IPS DF 4.7 (cell line): ENCODE measurements at regions not wholly inside any gene's neighbourhood (a gene's known extent, or its start where the extent isn't known, plus 50 kb on each side); places are given as distances from the start of the nearest gene placed in this dataset.
"Not testable (repeated sequence)": the region's sequence is repeated elsewhere in the genome, so short reads cannot be mapped to it uniquely, and the experiment has no call there.

Experiments
- DNase-seq: peaks from one replicate; pipeline ENCODE4 v3.0.0-alpha.2; 2013; ENCODE audit warnings: low spot score; ENCODE audit errors: extremely low read depth

DNA sequence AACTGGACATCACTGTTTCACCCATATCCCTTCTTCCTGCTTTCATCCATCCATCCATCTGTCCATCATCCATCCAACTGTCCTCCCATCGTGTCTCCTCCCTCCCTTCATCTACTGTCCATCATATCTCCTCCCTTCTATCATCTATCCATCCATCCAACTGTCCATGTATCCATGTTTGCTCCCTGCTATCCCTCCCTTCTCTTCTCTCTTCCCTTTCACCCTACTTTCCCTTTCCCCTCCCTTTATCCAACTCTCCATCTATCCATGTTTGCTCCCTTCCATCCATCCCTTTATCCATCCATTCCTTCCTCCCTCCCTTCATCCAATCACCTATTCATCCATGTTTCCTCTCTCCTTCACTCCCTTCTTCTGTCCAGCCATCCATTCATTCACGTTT is 92.6 kb upstream of the CTBP2 start:
- DNase-seq, result no peak

DNA sequence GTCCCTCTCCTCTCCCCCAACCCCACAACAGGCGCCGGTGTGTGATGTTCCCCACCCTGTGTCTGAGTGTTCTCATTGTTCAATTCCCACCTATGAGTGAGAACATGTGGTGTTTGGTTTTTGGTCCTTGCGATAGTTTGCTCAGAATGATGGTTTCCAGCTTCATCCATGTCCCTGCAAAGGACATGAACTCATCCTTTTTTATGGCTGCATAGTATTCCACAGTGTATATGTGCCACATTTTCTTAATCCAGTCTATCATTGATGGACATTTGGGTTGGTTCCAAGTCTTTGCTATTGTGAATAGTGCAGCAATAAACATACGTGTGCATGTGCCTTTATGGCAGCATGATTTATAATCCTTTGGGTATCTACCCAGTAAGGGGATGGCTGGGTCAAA is 90.5 kb upstream of the CTBP2 start:
- not testable (repeated sequence) for DNase-seq

DNA sequence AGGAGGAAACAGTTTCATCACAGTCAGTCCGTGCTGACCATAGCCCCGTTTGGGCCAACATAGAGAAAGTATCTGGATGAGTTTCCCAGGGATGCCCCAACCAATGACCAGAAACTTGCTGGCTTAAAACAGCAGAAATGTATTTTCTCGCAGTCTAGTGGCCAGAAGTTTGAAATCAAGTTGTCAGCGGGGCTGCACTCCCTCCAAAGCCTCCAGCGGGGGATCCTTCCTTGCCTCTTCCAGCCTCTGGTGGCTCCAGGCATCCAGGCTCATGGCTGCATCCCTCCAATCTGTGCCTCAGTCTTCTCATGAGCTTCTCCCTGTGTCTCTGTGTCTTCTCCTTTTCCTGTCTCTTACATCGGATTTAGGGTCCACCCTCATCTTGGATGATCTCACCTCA is 89.6 kb upstream of the CTBP2 start:
- DNase-seq, result no peak

DNA sequence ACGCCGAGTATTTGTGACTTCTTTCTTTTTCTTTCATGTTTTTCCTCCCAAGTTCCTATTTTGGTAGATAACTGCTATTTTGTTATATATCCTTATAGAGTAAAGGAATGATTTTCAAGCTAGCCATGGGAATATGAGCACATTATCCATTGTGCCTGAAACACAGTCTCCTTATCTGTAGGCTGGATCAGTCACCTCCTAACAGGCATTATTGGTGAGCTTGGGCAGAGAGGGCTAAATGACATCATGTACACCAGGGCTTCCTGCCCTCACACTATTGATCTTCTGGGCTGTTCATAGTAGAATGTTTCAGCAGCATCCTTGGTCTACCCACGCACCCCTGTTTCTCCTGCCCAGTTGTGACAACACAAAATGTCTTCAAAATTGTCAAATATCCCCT is 88.1 kb upstream of the CTBP2 start:
- DNase-seq, result no peak

DNA sequence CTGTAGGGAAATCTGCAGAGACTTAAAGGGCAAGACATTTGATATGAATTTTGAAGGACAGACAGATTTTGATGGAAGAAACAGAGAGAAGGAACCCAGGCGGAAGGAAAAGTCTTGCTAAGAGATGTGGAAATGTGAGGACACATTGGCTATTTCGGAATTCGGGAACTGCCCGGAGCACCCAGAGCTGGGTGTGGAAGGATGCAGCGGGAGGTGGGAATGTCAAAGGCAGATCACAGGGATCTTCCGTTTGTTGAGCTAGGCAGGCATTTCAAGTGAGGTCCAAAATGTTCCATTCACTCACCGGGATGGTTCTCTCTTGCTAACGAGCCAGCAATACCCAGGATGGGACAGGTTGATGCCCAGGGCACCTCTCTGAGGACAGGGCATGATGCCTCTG is 87.2 kb upstream of the CTBP2 start:
- no peak for DNase-seq

DNA sequence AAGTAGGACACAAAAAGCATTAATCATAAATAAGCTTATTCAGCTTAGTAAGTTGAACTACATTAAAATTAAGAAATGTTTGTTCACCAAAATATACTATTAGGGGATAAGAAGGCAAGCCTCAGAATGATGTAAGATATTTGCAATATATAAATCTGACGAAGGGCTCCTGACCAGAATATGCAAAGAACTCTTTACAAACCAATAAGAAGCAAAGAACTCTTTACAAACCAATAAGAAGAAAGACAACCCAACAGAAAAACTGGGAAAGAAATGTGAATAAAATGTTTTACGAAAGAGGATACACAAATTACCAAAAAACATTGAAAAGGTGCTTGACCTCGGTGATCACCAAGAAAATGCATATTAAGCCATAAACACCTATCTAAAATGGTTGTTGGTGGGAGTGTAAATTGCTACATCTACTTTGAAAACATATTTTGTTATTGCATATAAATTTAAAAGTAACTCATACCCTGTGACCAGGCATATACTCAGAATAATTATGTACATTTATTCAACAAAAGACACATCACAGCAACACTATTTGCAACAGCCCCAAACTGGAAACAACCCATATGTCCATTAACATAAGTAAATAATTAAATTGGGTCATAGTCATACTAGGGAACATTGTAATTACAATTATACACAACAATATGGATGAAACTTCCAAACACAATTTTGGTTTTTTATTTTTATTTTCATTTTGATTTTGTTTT is 83.3 kb upstream of the CTBP2 start:
- no peak for DNase-seq

DNA sequence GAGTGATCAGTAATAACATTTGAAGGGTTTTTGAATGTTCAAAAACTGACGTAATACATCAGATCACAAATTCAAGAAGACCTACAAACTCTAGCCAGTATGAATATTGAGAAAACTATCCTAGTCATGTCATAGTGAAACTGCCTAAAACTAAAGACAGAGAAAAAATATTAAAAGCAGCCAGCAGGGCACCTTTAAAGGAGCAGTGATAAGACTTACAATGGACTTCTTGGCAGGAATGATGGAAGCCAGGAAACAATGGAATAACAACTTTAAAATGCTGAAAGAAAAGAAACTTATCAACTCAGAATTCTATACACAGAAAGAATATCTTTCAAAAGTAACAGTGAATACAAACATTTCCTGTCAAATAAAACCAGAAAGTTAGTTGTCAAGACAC is 78.3 kb upstream of the CTBP2 start:
- DNase-seq, result no peak

DNA sequence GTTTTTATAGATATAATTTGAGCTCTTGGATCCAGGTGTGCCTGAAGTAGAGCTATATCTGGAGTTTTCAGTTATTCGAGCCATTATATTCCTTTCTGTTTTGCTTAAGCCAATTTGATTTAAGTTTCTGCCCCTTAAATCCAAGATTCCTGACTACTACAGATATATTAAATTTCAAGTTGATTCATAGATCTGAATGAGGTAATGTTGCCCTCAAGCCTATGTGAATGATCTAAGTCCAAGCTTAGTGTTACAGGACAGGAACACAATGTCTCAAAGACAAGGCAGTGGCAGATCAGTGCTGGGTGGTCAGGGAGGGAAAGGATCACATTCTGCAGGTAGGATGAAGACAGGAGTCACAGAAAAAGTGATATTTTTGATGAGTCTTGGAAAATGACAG is 75.7 kb upstream of the CTBP2 start:
- no peak for DNase-seq

DNA sequence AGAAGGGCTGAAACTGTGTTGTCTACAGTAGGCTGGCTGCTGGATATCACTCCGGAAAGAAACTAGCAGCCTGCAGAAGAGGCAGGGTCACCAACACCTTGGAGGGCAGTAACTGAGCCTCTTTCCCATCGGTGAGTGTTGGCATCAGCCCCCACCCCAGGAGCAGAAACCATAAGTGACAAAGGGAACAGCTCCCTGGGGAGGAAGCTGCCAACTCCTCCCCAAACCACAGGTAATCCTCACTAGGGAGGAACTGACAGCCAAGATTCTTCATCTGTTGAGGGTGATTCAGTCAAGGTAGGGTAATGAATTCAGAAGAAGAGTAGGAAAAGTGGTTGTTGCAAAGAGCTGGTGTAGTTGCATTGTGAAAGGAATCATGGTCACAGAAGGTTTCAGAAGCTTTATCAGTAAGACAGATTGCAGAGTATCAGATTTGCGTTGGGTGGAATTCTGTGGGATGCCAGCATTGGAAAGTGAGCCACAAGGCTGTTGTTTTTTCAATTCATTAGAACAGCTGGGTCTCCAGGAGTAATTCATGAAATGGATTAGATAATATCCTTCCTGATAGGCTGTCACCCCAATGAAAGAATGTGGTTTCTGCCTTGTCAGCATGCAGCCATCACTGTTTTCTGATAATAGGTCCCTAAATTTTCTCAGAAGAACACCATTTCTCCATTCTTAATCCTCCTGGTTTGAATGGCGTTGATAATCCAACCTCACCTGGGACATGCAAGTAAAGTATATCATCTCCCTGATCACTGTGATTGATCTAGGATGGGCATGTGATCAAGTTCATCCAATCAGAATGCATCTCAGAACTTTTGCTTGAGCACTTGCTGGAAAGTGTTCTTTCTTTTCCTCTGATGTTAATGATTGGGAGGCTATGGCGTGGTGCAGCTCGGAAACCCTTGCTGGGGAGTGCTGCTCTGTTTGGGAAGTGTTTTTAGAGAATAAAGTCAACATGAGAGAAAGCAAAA is 75.0 kb upstream of the CTBP2 start:
- DNase-seq, result no peak

DNA sequence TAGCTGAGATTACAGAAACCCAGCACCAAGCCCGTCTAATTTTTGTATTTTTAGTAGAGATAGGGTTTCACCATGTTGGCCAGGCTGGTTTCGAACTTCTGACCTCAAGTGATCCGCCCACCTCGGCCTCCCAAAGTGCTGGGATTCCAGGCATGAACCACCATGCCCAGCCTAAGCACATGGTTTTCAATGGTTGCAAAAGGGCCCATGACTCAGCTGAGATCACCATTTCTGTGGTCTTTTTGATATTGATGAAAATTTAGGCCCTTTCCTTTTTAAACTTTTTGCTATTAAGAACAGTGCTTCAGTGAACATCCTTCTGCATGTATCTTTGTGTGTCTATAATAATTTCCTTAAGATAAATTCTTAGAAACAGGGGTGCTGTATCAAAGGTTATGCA is 74.2 kb upstream of the CTBP2 start:
- not testable (repeated sequence) for DNase-seq

DNA sequence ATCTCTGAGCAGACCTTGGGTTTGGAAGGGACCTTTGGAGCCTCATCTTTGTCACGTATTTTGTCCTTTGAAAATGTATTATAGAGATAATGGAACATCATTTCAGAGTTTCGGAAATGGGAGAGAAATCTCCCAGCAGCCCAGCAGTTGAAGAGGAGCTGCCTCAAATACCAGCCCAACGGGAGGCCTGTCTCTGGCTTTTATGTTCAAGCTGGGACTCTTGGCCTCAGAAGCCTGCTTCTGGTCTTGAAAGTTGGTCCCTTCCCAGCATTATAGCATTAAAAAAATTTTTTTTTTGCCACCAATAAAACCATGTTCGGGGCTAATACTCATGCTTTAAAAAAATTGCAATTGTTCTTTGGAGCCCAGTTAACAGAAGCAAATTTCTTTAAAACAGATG is 73.4 kb upstream of the CTBP2 start:
- DNase-seq, result no peak

DNA sequence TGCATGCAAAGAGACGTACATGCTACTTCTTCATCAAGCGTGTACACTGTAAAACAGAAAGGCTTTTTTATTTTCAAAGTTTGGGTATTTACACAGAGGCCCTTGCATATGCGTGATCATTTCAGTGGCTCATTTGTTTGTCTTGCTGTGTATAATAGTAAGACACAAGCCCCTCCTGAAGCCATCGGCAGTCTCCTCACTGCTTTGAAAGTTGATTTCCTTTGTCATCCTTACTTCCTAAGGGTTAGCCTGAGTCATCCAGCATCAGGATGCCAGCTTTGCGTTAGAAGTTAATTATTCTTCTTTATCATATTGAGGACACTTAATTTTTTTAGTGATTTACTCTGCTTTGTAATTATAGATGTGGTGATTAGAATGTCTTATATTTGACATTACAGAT is 72.5 kb upstream of the CTBP2 start:
- DNase-seq, result no peak

DNA sequence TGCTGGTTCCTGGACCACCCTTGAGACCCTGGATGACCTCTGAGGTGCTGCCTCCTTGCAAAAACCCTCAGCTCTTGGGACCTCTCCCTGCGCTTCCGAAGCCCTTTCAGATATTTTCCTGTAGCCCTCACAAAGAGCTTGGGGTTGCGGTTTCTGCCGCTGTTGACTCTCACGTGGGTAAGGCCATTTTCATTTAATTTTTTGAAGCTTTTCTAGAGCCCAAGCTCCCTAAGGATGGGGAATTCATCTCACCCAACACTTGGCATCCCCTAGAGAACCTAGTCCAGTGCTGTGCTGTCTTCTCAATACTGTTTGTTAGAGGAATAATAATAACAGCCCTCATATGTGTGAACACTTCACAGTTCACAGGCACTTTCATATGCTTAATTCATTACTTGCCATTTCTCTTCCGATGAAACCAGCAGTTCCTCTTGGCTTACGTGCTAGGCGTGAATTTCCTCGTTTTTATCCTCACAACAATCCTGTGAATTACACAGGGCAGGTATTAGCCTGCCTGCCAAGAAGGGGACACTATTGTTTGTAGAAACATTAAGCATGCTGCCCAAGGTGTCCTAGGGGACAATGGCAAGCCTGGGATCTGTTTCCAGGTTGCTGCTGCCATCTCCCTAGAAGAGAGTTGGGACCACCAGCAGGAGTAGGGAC is 71.6 kb upstream of the CTBP2 start:
- DNase-seq, result no peak

DNA sequence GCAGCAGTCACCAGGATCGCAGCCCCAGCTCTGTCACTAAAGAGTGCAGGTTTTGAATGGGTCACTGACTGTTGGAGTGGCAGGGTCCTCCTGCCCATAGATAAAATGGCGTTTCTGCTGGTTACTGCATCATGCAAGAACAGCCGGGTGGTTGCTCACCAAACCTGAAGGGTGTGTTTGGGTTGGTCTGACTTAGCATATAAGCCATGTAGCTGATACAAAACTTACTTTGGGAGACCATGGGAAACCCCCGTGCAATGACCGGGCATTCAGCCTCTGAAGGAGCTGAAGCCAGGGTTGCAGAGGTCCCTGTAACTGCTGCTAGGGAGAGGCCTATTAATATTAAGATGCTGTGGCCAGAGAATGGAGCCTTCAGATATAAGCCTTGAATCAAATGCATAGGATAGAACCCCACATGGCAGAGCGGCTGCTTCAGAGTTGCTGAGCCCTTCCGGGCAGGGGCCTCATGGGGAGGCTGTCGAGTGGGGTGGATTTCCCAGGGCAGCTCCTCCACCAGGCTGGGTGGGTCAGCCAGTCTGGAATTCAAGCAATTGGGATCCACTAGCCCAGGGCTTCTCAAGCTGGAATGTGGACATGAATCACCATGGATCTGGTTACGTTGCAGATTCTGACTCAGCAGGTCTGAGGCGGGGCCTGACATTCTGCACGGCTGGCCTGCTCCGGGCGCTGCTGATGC is 70.9 kb upstream of the CTBP2 start:
- no peak for DNase-seq

DNA sequence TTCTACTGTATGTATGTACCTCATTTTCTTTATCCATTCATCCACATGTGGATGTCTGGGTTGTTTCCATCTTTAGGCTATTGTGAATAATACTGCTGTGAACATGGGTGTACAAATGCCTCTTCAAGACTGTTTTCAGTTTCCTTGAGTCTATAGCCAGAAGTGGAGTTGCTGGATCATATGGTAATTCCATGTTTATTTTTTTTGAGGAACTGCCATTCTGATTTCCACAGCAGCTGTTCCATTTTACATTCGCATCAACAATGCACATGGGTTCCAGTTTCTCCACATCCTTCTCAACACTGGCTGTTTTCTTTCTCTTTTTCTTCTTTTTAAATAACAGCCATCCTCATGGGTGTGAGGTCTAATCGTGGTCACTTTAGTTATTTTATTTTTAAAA is 69.9 kb upstream of the CTBP2 start:
- no peak for DNase-seq

DNA sequence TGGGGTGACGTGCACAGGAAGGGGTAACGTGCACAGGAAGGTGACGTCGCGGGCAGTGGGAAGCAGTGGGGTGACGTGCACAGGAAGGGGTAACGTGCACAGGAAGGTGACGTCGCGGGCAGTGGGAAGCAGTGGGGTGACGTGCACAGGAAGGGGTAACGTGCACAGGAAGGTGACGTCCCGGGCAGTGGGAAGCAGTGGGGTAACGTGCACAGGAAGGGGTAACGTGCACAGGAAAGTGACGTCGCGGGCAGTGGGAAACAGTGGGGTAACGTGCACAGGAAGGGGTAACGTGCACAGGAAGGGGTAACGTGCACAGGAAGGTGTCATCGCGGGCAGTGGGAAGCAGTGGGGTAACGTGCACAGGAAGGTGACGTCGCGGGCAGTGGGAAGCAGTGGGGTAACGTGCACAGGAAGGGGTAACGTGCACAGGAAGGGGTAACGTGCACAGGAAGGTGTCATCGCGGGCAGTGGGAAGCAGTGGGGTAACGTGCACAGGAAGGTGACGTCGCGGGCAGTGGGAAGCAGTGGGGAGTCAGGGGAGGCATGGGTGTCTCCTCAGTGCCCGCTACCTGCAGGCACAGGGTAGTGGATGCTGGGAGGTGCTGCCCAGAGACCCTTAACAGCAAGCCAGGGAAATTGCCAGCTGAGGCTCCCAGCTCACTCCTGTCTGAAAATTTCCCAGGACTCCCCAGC is 68.0 kb upstream of the CTBP2 start:
- not testable (repeated sequence) for DNase-seq

DNA sequence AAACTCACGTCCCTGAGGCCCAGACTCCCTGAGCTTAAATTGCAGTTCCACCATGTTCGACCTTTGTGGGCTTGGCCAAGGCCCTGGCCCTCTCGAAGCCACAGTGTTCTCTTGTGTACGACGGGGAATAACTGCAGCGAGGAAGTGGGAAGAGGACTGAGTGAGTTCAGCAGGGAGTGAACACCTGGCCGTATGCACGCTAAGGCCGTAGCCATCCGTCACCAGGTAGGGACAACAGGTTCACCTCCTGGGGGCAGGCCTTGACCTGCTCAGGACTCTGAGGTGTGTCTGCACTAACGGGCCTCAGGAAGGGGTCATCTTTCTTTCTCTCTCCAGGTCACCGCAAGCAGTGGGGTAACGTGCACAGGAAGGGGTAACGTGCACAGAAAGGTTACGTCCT is 67.2 kb upstream of the CTBP2 start:
- DNase-seq, result no peak

DNA sequence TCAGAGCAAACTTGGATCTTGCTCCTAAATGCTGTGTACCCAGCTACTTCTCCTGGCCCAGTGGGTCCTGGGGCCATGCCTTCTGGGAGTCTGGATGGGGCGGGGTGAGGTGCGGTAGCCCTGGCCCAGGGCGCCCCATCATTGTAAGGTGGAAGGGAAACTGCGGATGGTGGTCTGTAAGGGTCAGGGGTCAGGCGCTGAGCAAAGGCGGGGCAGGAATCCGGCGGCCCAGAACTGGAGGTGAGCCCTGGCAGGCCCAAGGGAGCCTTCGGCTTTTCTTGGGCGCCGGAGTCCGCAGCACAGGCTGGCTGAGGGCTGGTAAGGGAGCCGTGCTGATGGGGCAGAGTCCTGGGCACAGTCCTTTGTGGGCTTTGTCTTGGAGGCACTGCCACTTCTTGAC is 66.5 kb upstream of the CTBP2 start:
- DNase-seq, result no peak

DNA sequence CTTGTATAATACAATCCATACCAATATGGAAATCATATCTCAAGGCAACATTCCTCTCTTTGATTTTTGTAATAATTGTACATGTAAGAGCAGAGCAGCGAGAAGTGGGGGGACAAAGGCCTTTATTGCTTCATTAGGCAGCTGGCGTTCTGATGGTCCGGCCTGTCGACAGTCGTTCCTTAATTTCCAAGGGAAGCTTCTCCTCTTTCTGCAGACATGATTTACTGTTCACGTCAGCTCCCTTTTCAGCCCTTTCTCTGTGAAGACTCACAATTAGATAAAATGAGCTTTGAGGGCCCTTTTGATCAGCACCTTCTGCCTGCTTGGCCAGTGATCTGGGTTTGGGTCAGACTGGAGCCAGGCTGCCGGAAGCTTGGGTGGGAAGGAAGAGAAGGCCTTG is 65.6 kb upstream of the CTBP2 start:
- DNase-seq, result no peak

DNA sequence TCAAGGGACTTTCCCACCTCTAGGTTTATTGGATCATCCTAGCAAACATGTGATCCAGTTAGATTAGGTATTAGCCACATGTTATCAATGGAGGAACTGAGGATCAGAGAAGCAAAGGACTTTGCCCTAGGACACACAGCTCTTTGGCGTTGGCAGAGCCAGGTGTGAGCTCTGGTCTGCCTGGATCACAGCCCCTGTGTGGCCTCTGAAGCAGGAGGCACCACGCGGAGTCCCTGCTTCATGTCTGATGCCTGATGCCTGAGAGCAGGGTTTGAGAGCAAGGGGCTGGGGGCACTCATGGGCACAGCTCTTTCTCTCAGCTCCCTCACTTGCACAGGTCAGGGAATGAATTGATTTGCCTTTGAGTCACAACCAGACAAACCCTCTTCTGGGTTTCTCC is 64.7 kb upstream of the CTBP2 start:
- no peak for DNase-seq
